Stimulated activated effector memory CD8-positive, alpha-beta T cell treated with anti-CD3 and anti-CD28 coated beads, Interleukin-12 subunit alpha, Interleukin-12 subunit beta, amount 100 ng/mL, for 72 hours (primary cell): ENCODE measurements at regions not wholly inside any gene's neighbourhood (a gene's known extent, or its start where the extent isn't known, plus 50 kb on each side); places are given as distances from the start of the nearest gene placed in this dataset.
"Not testable (repeated sequence)": the region's sequence is repeated elsewhere in the genome, so short reads cannot be mapped to it uniquely, and the experiment has no call there.

ENCODE experiments used
- ATAC-seq: fragments of 150-1000 bp; cut with Tn5 transposase; 2 replicates; pipeline ENCODE4 v1.10.0; 2021
- DNase-seq, 2 donors: peaks; one replicate each; pipeline ENCODE4 v3.0.0; 2021 to 2022; ENCODE audit warnings: low spot score in 2 of 2
- H3K27ac Mint-ChIP-seq: one replicate; pipeline ENCODE4 v1.8.0; 2022; ENCODE audit warnings: mild to moderate bottlenecking, mixed read lengths
- H3K36me3 Mint-ChIP-seq: one replicate; pipeline ENCODE4 v1.8.0; 2022; ENCODE audit warnings: mild to moderate bottlenecking, mixed read lengths
- H3K4me1 Mint-ChIP-seq: one replicate; pipeline ENCODE4 v1.8.0; 2022; ENCODE audit warnings: mixed read lengths
- H3K4me3 Mint-ChIP-seq: one replicate; pipeline ENCODE4 v1.8.0; 2022; ENCODE audit warnings: mild to moderate bottlenecking, mixed read lengths
- H3K9me3 Mint-ChIP-seq: one replicate; pipeline ENCODE4 v1.8.0; 2022; ENCODE audit warnings: mixed read lengths

DNA sequence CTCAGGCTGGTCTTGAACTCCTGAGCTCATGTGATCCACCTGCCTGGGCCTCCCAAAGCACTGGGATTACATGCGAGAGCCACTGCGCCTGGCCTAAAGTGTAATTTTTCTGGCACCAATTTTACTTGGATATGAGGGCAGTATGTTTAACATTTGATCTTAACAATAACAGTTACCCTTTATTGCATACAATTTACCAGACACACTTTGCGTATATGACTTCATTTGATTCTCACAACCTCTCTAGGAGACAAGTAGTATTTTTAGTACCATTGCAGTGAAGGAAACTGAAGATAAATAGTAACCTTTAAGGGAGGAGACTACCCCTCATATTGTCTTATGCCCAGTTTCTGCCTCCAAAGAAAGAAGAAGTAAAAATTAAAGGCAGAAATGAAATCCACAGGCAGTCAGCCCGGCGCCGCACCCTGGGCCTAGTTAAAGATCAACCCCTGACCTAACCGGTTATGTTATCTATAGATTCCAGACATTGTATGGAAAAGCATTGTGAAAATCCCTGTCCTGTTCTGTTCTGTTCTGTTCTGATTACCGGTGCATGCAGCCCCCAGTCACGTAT lies 54.0 kb downstream of the CYP26A1 start:
- H3K27ac Mint-ChIP-seq, H3K4me3 Mint-ChIP-seq, H3K4me1 Mint-ChIP-seq, DNase-seq, H3K36me3 Mint-ChIP-seq, ATAC-seq: not testable (repeated sequence)
- peaks cover 13% of the 10 kb centered on the region for H3K9me3 Mint-ChIP-seq

DNA sequence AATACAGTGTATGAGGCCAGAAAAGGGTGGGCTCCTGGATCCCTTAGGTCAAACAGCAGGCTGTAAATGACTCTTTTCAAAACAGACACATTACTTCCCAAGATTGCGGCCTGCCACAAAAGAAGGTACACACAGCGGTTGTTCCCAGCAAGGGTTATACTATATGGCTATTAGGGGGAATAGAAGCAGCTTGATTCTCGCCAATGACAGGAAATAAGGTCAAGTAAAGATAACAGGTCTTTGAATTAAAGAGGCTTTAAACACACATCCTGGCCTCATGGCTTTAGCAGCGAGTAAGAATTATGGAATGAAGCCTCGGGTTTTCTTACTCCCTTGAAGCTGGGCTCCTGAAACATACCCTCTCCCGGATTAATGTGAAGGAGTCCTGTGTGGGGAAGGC lies 58.3 kb downstream of the CYP26A1 start:
- no peaks in the 10 kb centered on the region for H3K36me3 Mint-ChIP-seq
- H3K27ac Mint-ChIP-seq, result no peak overlapping the region
- H3K4me3 Mint-ChIP-seq, result no peak overlapping the region
- no peak for ATAC-seq
- H3K4me1 Mint-ChIP-seq, result no peaks in the 10 kb centered on the region
- H3K9me3 Mint-ChIP-seq, result peaks cover 3% of the 10 kb centered on the region
- DNase-seq, result no peak

GRCh38 chr10:93138113-93138870 lies 64.6 kb downstream of the CYP26A1 start:
- Mint-ChIP-seq H3K27ac (no peak overlapping the region), H3K9me3 (no peaks in the 10 kb centered on the region), H3K36me3 (no peaks in the 10 kb centered on the region), H3K4me1 (no peaks in the 10 kb centered on the region), H3K4me3 (no peak overlapping the region)
- ATAC-seq (no peak), DNase-seq (no peak)

DNA sequence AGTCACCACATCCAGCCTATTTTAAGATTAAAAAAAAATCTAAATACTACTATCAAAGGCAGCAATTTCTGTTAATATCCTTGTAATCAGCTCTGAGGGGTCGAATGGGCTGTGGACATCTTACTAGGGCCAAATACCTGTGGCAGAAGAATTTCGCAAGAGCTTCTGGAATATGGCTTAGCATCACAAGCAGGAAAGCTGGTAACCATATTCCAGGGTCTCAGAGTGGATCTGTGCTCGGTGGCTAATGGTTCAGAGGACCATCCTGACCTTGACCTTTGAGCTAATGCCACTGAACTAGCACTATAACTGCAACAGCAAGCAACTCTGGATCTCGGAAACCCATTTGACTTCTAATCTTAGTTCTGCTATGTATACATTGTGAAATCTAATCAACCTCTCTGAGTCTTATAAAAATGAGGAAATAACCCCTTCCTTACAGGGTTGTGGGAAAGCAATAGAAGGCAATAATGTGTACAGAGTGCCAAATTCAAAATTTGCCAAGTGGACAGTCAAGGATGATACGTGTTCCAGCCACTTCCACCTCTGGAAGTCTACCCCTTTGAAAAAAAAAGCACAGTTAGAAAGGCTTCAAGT lies 65.5 kb downstream of the CYP26A1 start:
- no peak for DNase-seq
- H3K27ac Mint-ChIP-seq, result no peak overlapping the region
- no peaks in the 10 kb centered on the region for H3K36me3 Mint-ChIP-seq
- no peaks in the 10 kb centered on the region for H3K9me3 Mint-ChIP-seq
- no peaks in the 10 kb centered on the region for H3K4me1 Mint-ChIP-seq
- ATAC-seq, result no peak
- H3K4me3 Mint-ChIP-seq, result no peak overlapping the region

DNA sequence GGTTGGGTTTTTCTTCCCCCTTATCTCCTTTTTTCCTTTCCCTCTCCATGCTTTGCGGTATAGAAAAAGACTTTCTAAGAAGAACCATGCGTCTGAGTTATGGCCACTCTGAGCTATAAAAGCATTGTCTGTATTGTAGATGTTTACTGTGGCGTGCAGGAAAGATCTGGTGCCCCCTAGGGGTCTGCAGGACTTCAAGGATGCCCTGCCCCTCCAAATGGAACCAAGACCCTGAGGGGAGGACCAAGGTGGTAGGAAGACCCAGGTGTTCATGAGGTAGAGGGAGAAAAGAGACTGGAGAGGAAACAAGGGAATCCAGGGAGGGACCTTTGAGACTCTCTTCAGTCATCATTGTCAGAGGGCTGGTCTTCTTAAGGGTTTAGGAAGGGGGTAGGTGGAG lies 68.8 kb downstream of the CYP26A1 start:
- no peak for DNase-seq
- H3K36me3 Mint-ChIP-seq, result no peaks in the 10 kb centered on the region
- no peaks in the 10 kb centered on the region for H3K4me1 Mint-ChIP-seq
- ATAC-seq, result no peak
- no peaks in the 10 kb centered on the region for H3K9me3 Mint-ChIP-seq
- no peak overlapping the region for H3K4me3 Mint-ChIP-seq
- no peak overlapping the region for H3K27ac Mint-ChIP-seq

DNA sequence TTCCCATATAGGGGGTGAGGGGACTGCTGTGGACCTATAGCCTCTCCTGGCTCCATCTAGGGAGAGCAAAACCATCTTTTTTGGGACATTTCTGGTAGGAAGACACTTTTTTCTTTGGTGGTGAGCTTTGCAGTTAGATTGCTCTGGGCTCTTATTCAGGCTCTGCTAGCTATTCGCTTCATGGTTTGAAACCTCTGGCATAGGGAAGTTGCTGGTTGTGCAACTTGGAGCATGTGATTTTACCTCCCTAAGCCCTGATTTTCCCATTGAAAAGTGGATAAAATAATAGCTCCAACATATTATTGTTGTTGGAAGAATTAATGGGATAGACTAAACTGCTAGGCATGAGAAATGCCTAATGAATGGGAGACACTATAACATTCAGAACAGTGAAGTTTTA lies 69.6 kb downstream of the CYP26A1 start:
- H3K4me3 Mint-ChIP-seq, result no peak overlapping the region

GRCh38 chr10:93146336-93146735 lies 72.6 kb downstream of the CYP26A1 start:
- Mint-ChIP-seq H3K36me3 (no peaks in the 10 kb centered on the region), H3K9me3 (no peaks in the 10 kb centered on the region), H3K27ac (no peak overlapping the region), H3K4me3 (no peak overlapping the region), H3K4me1 (peaks cover 8% of the 10 kb centered on the region)
- no peak for DNase-seq
- no peak for ATAC-seq

More for the DNA sequence above, 69.6 kb downstream of the CYP26A1 start:
- no peaks in the 10 kb centered on the region for H3K4me1 Mint-ChIP-seq
- no peak overlapping the region for H3K27ac Mint-ChIP-seq
- no peaks in the 10 kb centered on the region for H3K9me3 Mint-ChIP-seq
- no peaks in the 10 kb centered on the region for H3K36me3 Mint-ChIP-seq
- no peak for ATAC-seq
- no peak for DNase-seq

GRCh38 chr10:93147281-93147680 lies 73.6 kb downstream of the CYP26A1 start:
- DNase-seq (no peak), ATAC-seq (no peak)
- H3K4me1 Mint-ChIP-seq, result peaks cover 8% of the 10 kb centered on the region
- no peak overlapping the region for H3K27ac Mint-ChIP-seq
- H3K4me3 Mint-ChIP-seq, result no peak overlapping the region
- H3K36me3 Mint-ChIP-seq, result no peaks in the 10 kb centered on the region
- H3K9me3 Mint-ChIP-seq, result no peaks in the 10 kb centered on the region

GRCh38 chr10:93148476-93148875 lies 74.8 kb downstream of the CYP26A1 start:
- H3K27ac Mint-ChIP-seq, result no peak overlapping the region

GRCh38 chr10:93149761-93150160 lies 76.1 kb downstream of the CYP26A1 start:
- Mint-ChIP-seq H3K4me3 (no peak overlapping the region), H3K4me1 (peaks cover 8% of the 10 kb centered on the region), H3K27ac (no peak overlapping the region), H3K9me3 (peaks cover under 1% of the 10 kb centered on the region), H3K36me3 (no peaks in the 10 kb centered on the region)
- DNase-seq, result no peak
- no peak for ATAC-seq

More at GRCh38 chr10:93148476-93148875, 74.8 kb downstream of the CYP26A1 start:
- DNase-seq (no peak), ATAC-seq (no peak)
- Mint-ChIP-seq H3K9me3 (no peaks in the 10 kb centered on the region), H3K36me3 (no peaks in the 10 kb centered on the region), H3K4me3 (no peak overlapping the region), H3K4me1 (peaks cover 8% of the 10 kb centered on the region)

DNA sequence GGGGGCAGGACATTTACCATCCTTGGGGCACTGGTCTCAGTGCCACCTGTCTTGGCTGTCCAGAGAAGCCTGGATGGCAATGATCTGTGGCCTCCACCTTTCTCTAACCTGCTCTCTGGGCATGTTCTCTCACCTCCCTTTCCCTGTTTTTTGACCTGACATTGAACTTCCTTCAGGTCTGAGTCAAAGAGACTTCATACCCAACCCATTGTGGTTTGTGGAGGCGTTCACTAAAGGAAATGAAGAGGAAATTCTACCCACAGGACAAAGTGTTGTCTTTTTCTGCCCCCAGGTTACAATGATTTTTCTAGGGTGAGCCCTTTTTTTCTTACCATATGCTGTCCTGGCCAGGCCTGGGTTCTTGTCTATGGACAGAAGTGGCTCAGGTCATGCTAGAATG lies 76.6 kb downstream of the CYP26A1 start:
- Mint-ChIP-seq H3K4me3 (no peak overlapping the region), H3K9me3 (peaks cover 2% of the 10 kb centered on the region), H3K4me1 (peaks cover 8% of the 10 kb centered on the region), H3K36me3 (no peaks in the 10 kb centered on the region), H3K27ac (no peak overlapping the region)
- DNase-seq (no peak), ATAC-seq (peak; percentile 71)

DNA sequence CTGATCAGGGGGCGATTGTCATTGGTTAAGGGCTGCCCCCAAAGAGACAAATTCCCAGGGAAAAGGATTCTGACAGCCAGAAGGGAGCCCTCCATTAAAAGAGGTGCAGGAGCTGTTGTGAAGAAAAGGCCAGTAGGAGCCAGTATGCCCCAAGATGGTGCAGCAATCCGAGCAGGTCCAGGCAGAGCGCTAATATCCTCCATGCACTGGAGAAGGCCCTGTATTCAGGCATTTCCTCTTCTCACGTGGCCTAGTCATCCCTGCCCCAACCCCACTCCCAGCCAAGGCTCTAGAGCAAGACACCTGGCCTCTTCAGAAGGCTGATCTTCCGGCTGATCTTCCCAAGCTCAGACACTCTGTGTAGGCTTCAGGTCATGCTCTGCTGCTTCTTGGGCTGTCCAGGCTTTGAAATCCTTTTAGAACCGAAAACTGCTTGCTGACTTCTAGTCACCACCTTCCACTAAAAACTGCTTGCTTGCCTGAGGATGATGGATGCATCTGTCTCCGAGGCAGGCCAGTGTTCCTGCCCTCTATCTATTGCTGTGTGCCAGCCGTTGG lies 77.4 kb downstream of the CYP26A1 start:
- Mint-ChIP-seq H3K4me1 (peaks cover 8% of the 10 kb centered on the region), H3K36me3 (no peaks in the 10 kb centered on the region), H3K4me3 (no peak overlapping the region), H3K27ac (no peak overlapping the region), H3K9me3 (peaks cover 6% of the 10 kb centered on the region)
- DNase-seq (no peak), ATAC-seq (no peak)

DNA sequence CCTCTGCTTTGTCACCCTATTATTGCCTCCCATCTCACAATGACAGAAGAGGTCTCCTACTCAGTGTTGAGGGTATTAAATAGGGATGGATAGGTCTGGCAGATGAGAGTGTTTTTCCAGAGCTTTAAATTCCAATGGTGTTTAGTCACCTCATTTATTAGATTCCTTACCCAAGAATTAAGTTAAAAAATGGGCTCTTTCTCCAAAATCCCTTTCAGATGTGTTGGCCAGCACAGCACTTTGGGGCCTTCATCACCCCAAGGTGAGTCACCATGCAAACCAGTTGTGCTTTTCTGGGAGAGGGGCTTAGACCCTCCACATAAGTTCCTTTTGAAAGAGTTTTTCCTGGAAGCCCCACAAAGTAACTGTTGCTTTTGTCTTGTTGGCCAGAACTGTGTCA lies 78.4 kb downstream of the CYP26A1 start:
- Mint-ChIP-seq H3K27ac (no peak overlapping the region), H3K36me3 (no peaks in the 10 kb centered on the region), H3K9me3 (peaks cover 6% of the 10 kb centered on the region), H3K4me1 (peaks cover 8% of the 10 kb centered on the region), H3K4me3 (no peak overlapping the region)
- DNase-seq (no peak), ATAC-seq (no peak)

DNA sequence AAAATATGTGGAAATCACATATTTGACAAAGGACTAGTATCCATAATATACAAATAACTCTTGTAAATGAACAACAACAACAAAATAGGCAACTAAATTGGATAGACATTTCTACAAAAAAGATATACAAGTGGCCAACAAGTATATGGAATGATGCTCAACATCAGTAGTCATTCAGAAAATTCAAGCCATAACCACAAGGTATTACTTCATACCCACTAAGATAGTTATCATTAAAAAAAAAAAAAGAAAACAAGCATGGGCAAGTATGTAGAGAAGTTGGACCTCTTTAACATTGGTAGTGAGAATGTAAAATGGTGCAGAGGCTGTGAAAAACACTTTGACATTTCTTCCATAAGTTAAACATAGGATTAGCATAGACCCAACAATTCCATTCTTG lies 80.8 kb downstream of the CYP26A1 start:
- H3K27ac Mint-ChIP-seq, result no peak overlapping the region
- H3K9me3 Mint-ChIP-seq, result peaks cover 6% of the 10 kb centered on the region
- H3K36me3 Mint-ChIP-seq, result peaks cover 6% of the 10 kb centered on the region
- no peak overlapping the region for H3K4me3 Mint-ChIP-seq
- DNase-seq (no peak), ATAC-seq (no peak)
- H3K4me1 Mint-ChIP-seq, result peaks cover 8% of the 10 kb centered on the region

DNA sequence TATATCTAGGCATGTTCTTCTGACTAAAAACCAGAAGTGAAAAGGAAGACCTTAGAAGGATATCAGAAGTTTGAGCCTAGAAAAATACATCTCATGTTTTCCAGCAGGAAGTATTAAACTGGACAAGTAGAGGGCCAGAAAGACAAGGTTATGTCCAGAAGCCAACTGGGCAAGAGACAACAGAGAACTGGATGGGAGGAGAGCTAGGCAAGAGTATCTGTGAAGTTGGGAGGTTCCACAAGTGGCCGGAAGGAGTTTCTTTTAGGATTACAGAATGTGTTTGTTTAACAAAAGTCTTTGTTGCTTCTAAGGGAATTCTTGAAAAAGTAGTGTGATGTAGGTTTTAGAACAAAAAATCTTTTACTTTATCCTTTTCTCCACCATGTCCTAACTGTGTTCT lies 86.4 kb downstream of the CYP26A1 start:
- Mint-ChIP-seq H3K36me3 (peaks cover 6% of the 10 kb centered on the region), H3K27ac (no peak overlapping the region), H3K4me1 (no peaks in the 10 kb centered on the region), H3K9me3 (peaks cover 4% of the 10 kb centered on the region), H3K4me3 (no peak overlapping the region)
- DNase-seq, result no peak
- no peak for ATAC-seq

GRCh38 chr10:93160829-93161228 lies 87.1 kb downstream of the CYP26A1 start:
- Mint-ChIP-seq H3K4me1 (no peaks in the 10 kb centered on the region), H3K9me3 (peaks cover under 1% of the 10 kb centered on the region), H3K4me3 (no peak overlapping the region), H3K27ac (no peak overlapping the region), H3K36me3 (peaks cover 6% of the 10 kb centered on the region)
- no peak for ATAC-seq
- no peak for DNase-seq
